MM.1S (cell line): ENCODE measurements at regions not wholly inside any gene's neighbourhood (a gene's known extent, or its start where the extent isn't known, plus 50 kb on each side); places are given as distances from the start of the nearest gene placed in this dataset.

ENCODE experiments used
- EZH2 ChIP-seq: fragments of 300-600 bp; sonication (generic); optimal IDR thresholded peaks from 2 replicates; pipeline ENCODE3; 2017; ENCODE audit warnings: low read depth, mild to moderate bottlenecking, antibody characterized with exemption, low read length, mixed read lengths
- EZH2phosphoT487 ChIP-seq: fragments of 300-600 bp; sonication (generic); IDR thresholded peaks from 2 replicates; pipeline ENCODE4 v1.6.1; 2018; ENCODE audit warnings: antibody characterized with exemption, low read length
- TF ChIP-seq, protein P1 (sequence below): fragments of 300-600 bp; sonication (generic); IDR thresholded peaks from 2 replicates; pipeline ENCODE4 v1.5.1; 2016; ENCODE audit warnings: antibody characterized with exemption, low read length, mixed read lengths

DNA sequence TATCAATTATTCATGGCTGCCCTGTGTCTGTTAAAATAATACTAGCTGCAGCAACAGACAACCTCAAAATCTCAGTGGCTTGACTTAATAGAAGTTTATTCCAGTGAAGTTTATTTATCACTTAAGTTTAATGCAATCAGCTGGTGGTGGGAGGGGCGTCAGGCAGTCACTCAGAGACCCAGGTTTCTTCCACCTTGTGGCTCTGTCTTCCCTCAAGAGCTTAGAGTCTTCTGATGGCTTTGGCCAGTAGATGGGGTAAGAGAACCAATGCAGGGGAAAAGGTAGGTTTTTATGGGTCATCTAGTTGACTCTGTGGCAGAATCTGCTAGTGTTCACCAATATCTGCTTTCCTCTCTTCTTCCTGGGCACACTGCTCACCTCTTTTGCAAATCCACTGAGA, 668.9 kb downstream of the AACS start:
- TF ChIP-seq, protein P1, sequence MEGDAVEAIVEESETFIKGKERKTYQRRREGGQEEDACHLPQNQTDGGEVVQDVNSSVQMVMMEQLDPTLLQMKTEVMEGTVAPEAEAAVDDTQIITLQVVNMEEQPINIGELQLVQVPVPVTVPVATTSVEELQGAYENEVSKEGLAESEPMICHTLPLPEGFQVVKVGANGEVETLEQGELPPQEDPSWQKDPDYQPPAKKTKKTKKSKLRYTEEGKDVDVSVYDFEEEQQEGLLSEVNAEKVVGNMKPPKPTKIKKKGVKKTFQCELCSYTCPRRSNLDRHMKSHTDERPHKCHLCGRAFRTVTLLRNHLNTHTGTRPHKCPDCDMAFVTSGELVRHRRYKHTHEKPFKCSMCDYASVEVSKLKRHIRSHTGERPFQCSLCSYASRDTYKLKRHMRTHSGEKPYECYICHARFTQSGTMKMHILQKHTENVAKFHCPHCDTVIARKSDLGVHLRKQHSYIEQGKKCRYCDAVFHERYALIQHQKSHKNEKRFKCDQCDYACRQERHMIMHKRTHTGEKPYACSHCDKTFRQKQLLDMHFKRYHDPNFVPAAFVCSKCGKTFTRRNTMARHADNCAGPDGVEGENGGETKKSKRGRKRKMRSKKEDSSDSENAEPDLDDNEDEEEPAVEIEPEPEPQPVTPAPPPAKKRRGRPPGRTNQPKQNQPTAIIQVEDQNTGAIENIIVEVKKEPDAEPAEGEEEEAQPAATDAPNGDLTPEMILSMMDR, result peak; percentile 8; the same call in 1 of the 2 replicates
- TF ChIP-seq EZH2 (no peak), EZH2phosphoT487 (no peak)
